Mesodermal cell (in vitro differentiated cells): ENCODE measurements at regions not wholly inside any gene's neighbourhood (a gene's known extent, or its start where the extent isn't known, plus 50 kb on each side); places are given as distances from the start of the nearest gene placed in this dataset.

Source experiments
- H3K27ac ChIP-seq: 2 replicates; pipeline ENCODE4 v1.7.0; 2013; ENCODE audit warnings: mild to moderate bottlenecking, low read depth, low read length, moderate library complexity; ENCODE audit not compliant: severe bottlenecking
- H3K36me3 ChIP-seq: 2 replicates; pipeline ENCODE4 v1.7.1; 2013; ENCODE audit warnings: mild to moderate bottlenecking, low read length, moderate library complexity; ENCODE audit not compliant: control insufficient read depth, insufficient read depth
- H3K4me1 ChIP-seq: one replicate; pipeline ENCODE4 v1.7.1; 2013; ENCODE audit warnings: mild to moderate bottlenecking, low read length; ENCODE audit not compliant: insufficient read depth, control insufficient read depth, poor library complexity, severe bottlenecking
- H3K4me3 ChIP-seq: 2 replicates; pipeline ENCODE4 v1.7.0; 2013; ENCODE audit warnings: low read length, control low read depth, mild to moderate bottlenecking; ENCODE audit not compliant: insufficient read depth, poor library complexity, severe bottlenecking; ENCODE audit errors: extremely low read depth
- H3K9me3 ChIP-seq: 2 replicates; pipeline ENCODE4 v1.7.1; 2013; ENCODE audit warnings: mild to moderate bottlenecking, low read length, moderate library complexity; ENCODE audit not compliant: control insufficient read depth
- WGBS, 2 experiments: methylation state at CpG; one replicate each; pipeline ENCODE4 v1.1.5; 2013; ENCODE audit warnings: missing lambda C conversion rate in 2 of 2; ENCODE audit not compliant: insufficient coverage in 2 of 2; 5-methylcytosine and 5-hydroxymethylcytosine counted together

DNA sequence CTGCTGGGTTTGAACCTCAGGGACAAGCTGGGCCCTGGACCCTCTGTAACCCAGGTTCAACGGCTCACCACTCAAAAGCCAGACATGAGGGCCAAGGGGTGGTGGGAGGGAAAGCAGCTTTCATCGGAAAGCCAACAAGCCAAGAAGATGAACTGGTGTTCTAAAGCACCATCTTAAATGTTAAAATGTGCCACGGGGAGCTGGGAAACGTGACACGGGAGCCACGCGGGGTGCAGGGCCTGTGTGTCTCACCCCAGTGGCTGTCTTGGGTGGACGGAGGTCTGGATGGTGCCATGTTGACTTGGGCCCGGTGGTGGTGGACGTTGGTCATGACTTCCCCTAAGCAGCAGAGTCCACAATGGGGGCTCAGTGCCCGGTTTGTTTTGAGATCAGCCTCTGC is 97.7 kb upstream of the SFSWAP start:
- Histone ChIP-seq H3K4me3 (no peak overlapping the region), H3K4me1 (no peaks in the 10 kb centered on the region), H3K27ac (no peak overlapping the region), H3K9me3 (no peaks in the 10 kb centered on the region), H3K36me3 (no peaks in the 10 kb centered on the region)
- WGBS, 2 experiments = 90% methylated on average over 11 of the region's 11 CpGs

DNA sequence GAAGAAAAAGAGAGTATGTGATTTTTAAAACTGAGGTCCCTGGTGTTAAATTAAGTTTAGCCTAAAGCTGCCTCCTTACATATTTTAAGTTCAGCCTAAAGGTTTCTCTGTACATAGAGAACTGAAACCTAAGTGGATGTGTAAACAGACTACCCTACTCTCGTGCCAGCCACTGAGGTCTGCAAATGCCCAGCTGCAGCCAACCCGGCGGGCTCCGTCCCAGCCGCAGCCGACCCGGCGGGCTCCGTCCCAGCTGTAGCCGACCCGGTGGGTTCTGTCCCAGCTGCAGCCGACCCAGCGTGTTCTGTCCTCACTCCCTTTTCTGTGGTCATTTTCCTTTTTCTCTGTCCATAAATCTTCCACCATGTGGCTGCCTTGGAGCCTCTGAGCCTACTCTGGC is 97.2 kb upstream of the SFSWAP start:
- H3K4me3 ChIP-seq = no peak overlapping the region
- no peak overlapping the region for H3K27ac ChIP-seq
- no peaks in the 10 kb centered on the region for H3K9me3 ChIP-seq
- no peaks in the 10 kb centered on the region for H3K36me3 ChIP-seq
- no peaks in the 10 kb centered on the region for H3K4me1 ChIP-seq
- 90 to 93% methylated on average over 13 of the region's 13 CpGs for WGBS, 2 experiments

DNA sequence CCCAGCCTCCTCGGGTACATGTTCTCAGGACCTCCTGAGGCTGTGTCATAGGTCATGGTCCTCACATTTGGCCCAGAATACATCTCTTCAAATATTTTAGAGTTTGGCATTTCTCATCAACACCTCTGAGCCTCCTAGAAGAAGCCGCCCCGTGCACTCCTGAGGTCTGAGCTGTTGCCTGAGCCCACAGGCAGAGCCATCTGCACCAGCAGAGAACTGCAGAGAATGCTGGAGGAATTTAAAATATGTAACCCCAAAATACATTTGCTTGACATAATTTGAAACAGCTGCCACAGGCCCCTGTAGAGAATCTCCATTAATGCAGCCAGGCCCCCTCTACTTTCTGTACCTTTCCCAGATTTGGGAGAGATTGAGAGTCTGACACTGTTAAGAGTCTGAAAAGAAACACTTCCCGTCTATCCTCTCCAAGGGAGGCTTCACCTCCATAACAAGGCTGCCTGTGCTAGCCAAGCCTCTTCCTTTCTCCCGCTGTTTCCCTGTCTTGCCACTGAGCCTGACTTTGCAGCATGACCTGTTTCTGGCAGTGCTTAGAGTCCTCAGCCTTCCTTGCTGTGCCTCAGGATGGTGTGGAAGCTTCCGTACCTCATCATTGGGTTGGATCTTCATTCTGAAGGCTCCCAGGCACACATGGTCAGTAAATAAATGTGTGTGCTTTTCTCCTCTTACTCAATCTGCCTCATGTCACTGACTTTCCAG is 95.4 kb upstream of the SFSWAP start:
- Histone ChIP-seq H3K4me3 (no peak overlapping the region), H3K27ac (no peak overlapping the region), H3K36me3 (no peaks in the 10 kb centered on the region), H3K4me1 (no peaks in the 10 kb centered on the region), H3K9me3 (no peaks in the 10 kb centered on the region)
- 59 to 61% methylated on average over 3 to 4 of the region's 6 CpGs for WGBS, 2 experiments

DNA sequence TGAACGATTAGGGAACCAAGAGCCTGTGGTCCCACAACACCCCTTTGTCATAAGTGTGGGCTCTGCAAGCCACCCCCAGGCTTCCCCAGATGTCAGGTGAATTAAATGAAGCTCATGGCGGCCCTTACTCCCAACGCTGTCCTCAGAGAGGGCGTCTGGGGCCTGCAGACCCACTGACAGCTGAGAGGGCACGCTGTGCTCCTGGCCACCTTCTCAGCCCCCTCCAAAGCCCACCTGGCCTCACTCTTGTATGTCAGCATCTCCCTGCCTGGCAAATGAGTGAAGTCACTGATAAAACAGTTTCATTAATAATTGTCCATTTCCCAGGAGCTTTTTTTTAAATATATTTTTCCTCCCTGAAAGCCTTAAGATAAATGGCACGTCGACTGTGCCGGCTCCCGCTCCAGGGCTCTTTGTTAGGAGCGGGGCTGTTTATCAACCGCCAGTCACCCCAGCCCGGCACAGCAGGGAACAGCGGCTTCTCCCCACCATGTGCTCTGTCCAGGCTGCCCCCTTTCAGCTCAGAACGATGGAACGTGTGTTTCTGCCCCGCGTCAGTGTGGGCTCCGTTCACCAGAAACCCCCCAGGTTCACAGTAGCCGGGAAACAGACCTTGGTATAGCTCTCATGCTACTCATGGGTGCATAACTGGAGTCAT is 94.7 kb upstream of the SFSWAP start:
- no peaks in the 10 kb centered on the region for H3K9me3 ChIP-seq
- H3K27ac ChIP-seq = no peak overlapping the region
- 84 to 87% methylated on average over 17 to 19 of the region's 19 CpGs for WGBS, 2 experiments
- peaks cover under 1% of the 10 kb centered on the region for H3K4me1 ChIP-seq
- no peaks in the 10 kb centered on the region for H3K36me3 ChIP-seq
- no peak overlapping the region for H3K4me3 ChIP-seq

DNA sequence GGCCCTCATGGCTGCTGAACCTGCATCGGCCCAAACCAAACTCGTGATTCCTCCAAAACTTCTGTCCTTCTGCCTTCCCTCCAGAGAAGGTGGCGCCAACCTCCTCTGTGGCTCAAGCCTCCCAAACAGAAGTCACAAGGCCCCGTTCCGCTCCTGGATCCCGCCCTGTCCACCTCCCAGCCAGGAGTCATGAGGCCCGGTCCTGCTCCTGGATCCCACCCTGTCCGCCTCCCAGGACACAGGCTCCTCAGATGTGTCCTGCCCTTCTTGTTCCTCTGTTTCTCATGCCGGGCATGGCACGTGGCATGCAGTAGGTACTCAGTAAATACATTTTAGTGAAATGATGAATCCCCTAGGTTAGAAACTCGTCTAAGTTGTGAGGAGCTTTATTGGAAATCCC is 94.2 kb upstream of the SFSWAP start:
- peaks cover 3% of the 10 kb centered on the region for H3K4me1 ChIP-seq
- no peak overlapping the region for H3K4me3 ChIP-seq
- H3K36me3 ChIP-seq = no peaks in the 10 kb centered on the region
- no peak overlapping the region for H3K27ac ChIP-seq
- H3K9me3 ChIP-seq = no peaks in the 10 kb centered on the region
- 77 to 82% methylated on average over 10 to 11 of the region's 11 CpGs for whole genome bisulfite sequencing, 2 experiments

DNA sequence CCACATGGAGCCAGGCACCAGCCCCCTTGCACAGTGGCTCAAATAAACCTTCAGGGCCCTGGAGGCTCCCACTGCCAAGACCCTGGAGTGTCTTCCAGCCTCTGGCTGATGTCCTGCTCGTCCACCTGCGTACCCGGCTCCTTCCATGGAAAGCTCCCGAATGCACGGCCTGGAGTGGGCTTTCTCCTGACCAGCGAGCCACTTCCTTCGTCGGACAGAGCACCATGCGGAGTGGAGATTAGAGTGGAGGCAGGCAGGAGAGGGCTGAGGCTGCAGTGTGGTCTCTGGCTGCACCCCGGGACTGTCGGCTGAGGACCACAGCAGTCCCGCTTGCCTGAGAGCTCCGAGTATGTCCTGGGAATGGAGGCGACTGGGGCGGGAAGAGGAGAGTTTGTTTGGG is 93.7 kb upstream of the SFSWAP start:
- 94 to 97% methylated on average over 14 to 15 of the region's 15 CpGs for WGBS, 2 experiments

DNA sequence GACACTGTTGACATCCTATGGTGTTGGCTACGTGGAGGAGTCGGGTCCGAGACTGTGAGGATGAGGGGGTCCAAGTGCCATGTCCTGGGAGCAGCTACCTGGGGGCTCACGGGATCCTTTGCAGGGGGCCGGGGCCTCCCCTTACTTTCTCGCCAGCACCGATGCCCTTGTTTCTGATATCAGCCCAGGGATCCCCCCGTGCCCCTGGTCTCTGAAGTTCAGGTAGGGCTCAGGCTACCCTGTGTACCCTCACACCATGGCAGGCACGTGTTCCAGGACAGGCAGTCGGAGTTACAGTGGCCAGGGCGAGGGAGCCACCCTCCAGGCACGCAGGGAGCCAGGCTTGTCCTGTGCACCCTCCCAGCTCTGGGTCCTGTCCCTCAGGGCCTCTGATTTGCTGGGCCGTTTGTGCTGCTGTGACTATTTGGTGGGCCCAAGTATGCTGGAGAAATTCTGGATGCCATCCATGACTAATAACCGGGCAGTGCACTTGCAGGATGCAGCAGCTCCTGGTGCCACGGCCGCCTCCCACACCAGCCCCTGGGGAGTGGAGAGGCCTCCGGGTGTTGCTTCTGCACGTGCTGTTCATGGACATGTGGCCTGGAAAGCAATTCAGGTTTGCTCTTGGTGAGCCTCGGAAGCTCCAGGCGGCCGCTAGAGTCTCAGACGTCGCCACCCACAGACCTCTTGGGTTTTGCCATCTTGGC is 93.1 kb upstream of the SFSWAP start:
- H3K4me1 ChIP-seq = peaks cover 8% of the 10 kb centered on the region
- WGBS, 2 experiments = 80 to 85% methylated on average over 17 to 21 of the region's 23 CpGs
- H3K9me3 ChIP-seq = no peaks in the 10 kb centered on the region
- H3K27ac ChIP-seq = no peak overlapping the region
- H3K4me3 ChIP-seq = no peak overlapping the region
- H3K36me3 ChIP-seq = no peaks in the 10 kb centered on the region

More for the DNA sequence above, 93.7 kb upstream of the SFSWAP start:
- no peak overlapping the region for H3K27ac ChIP-seq
- peaks cover 5% of the 10 kb centered on the region for H3K4me1 ChIP-seq
- no peak overlapping the region for H3K4me3 ChIP-seq
- no peaks in the 10 kb centered on the region for H3K36me3 ChIP-seq
- no peaks in the 10 kb centered on the region for H3K9me3 ChIP-seq

DNA sequence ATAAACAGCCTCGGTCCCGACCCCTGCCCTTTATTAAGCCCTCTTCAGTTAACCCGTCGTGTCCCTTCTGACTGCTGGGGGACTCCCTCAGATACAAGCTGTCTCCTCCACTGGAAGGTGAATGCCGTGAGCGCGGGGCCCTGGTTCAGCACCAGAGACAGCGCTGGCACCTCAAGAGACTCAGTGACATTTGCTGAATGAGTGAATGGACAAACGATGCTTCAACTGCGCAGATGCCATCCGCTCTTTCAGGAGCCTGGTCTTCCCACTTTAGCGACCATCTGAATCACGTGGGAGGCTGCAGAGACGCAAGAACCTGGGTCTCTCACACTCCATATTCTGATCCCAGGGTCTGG is 92.6 kb upstream of the SFSWAP start:
- no peaks in the 10 kb centered on the region for H3K36me3 ChIP-seq
- peaks cover 8% of the 10 kb centered on the region for H3K4me1 ChIP-seq
- H3K27ac ChIP-seq = no peak overlapping the region
- no peak overlapping the region for H3K4me3 ChIP-seq
- no peaks in the 10 kb centered on the region for H3K9me3 ChIP-seq
- 28 to 33% methylated on average over 12 to 14 of the region's 14 CpGs for WGBS, 2 experiments

- WGBS, 2 experiments = 74 to 80% methylated on average over 4 to 6 of the region's 6 CpGs
- Histone ChIP-seq H3K36me3 (no peaks in the 10 kb centered on the region), H3K27ac (no peak overlapping the region), H3K9me3 (no peaks in the 10 kb centered on the region), H3K4me3 (no peak overlapping the region), H3K4me1 (peaks cover 8% of the 10 kb centered on the region)
Observed at GRCh38 chr12:131618701-131619100, 92.2 kb upstream of the SFSWAP start.

DNA sequence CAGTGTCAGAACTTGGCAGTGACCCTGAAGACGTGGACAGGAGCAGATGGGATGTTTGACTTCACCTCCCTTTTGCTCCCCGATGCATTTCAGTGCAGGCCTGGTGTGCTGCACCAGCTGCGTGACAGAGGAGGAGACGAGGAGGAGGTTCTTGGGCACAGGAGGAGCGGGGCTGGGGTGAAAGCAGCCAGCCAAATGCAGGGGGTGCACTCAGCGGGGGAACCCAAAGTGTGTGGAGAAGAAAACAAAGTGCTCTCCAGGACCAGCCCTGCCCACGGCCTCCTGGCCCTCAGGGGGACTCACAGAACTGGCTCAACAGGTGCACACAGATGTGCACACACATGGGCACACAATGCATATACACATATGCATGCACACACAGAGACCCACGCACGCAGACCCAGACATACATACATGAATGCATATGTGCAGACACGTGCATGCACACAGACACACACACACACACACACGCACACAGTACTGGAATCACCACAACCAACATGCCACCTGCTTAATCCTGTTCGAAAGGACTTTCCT is 91.7 kb upstream of the SFSWAP start:
- H3K27ac ChIP-seq = no peak overlapping the region
- H3K4me1 ChIP-seq = peaks cover 8% of the 10 kb centered on the region
- no peaks in the 10 kb centered on the region for H3K9me3 ChIP-seq
- 66 to 69% methylated on average over 8 to 12 of the region's 12 CpGs for WGBS, 2 experiments
- no peaks in the 10 kb centered on the region for H3K36me3 ChIP-seq
- H3K4me3 ChIP-seq = no peak overlapping the region
